HEK293 (cell line): ENCODE measurements at regions not wholly inside any gene's neighbourhood (a gene's known extent, or its start where the extent isn't known, plus 50 kb on each side); places are given as distances from the start of the nearest gene placed in this dataset.

Experiments used
- BCL11A ChIP-seq: fragments of 450-650 bp; formaldehyde crosslinking; IDR thresholded peaks from 2 replicates; pipeline ENCODE4 v1.5.1; 2016; ENCODE audit warnings: low read depth, missing biosample characterization, missing genetic modification characterization
- GLIS2 ChIP-seq: fragments of 450-650 bp; formaldehyde crosslinking; IDR thresholded peaks from 2 replicates; pipeline ENCODE4 v1.5.1; 2016; ENCODE audit warnings: missing biosample characterization, missing genetic modification characterization
- HOXA7 ChIP-seq: sonication (generic); formaldehyde crosslinking; IDR thresholded peaks from 2 replicates; pipeline ENCODE4 v1.8.1; 2022; ENCODE audit warnings: missing genetic modification reagents, borderline replicate concordance
- OVOL3 ChIP-seq: fragments of 450-650 bp; formaldehyde crosslinking; IDR thresholded peaks from 2 replicates; pipeline ENCODE4 v1.5.1; 2016; ENCODE audit warnings: missing biosample characterization, missing genetic modification characterization
- PRDM4 ChIP-seq: fragments of 450-650 bp; formaldehyde crosslinking; IDR thresholded peaks from 2 replicates; pipeline ENCODE4 v1.5.1; 2017; ENCODE audit warnings: missing biosample characterization, missing genetic modification characterization
- PRDM6 ChIP-seq: fragments of 450-650 bp; formaldehyde crosslinking; IDR thresholded peaks from 2 replicates; pipeline ENCODE4 v1.5.1; 2017; ENCODE audit warnings: missing biosample characterization, missing genetic modification characterization
- ZBTB1 ChIP-seq: fragments of 450-650 bp; formaldehyde crosslinking; IDR thresholded peaks from 2 replicates; pipeline ENCODE4 v1.5.1; 2016; ENCODE audit warnings: missing biosample characterization, missing genetic modification characterization
- ZBTB11 ChIP-seq: fragments of 450-650 bp; formaldehyde crosslinking; conservative IDR thresholded peaks from 2 replicates; pipeline ENCODE4 v1.5.1; 2016; ENCODE audit warnings: low read depth, missing biosample characterization, missing genetic modification characterization
- ZBTB26 ChIP-seq: fragments of 450-650 bp; formaldehyde crosslinking; optimal IDR thresholded peaks from 2 replicates; pipeline ENCODE3; 2016; ENCODE audit warnings: missing biosample characterization, mild to moderate bottlenecking, missing genetic modification characterization
- ZBTB44 ChIP-seq: fragments of 450-650 bp; IDR thresholded peaks from 2 replicates; pipeline ENCODE4 v1.5.1; 2018; ENCODE audit warnings: missing biosample characterization, mild to moderate bottlenecking, missing genetic modification characterization
- ZFP37 ChIP-seq: fragments of 450-650 bp; formaldehyde crosslinking; IDR thresholded peaks from 2 replicates; pipeline ENCODE4 v1.5.1; 2016; ENCODE audit warnings: missing biosample characterization, missing genetic modification characterization
- ZNF138 ChIP-seq: fragments of 450-650 bp; formaldehyde crosslinking; IDR thresholded peaks from 2 replicates; pipeline ENCODE4 v1.5.1; 2016; ENCODE audit warnings: missing biosample characterization, missing genetic modification characterization, borderline replicate concordance
- ZNF19 ChIP-seq: fragments of 450-650 bp; formaldehyde crosslinking; IDR thresholded peaks from 2 replicates; pipeline ENCODE4; 2016; ENCODE audit warnings: missing biosample characterization, missing genetic modification characterization, low read depth
- ZNF211 ChIP-seq: fragments of 450-650 bp; formaldehyde crosslinking; IDR thresholded peaks from 2 replicates; pipeline ENCODE4 v1.5.1; 2016; ENCODE audit warnings: low read depth, missing biosample characterization, missing genetic modification characterization
- ZNF223 ChIP-seq: fragments of 450-650 bp; formaldehyde crosslinking; IDR thresholded peaks from 2 replicates; pipeline ENCODE4 v1.5.1; 2016; ENCODE audit warnings: missing biosample characterization, missing genetic modification characterization
- ZNF423 ChIP-seq: fragments of 450-650 bp; formaldehyde crosslinking; IDR thresholded peaks from 2 replicates; pipeline ENCODE4 v1.5.1; 2016; ENCODE audit warnings: missing biosample characterization, missing genetic modification characterization
- ZNF488 ChIP-seq: fragments of 450-650 bp; formaldehyde crosslinking; IDR thresholded peaks from 2 replicates; pipeline ENCODE4 v1.5.1; 2016; ENCODE audit warnings: missing biosample characterization, missing genetic modification characterization
- ZNF513 ChIP-seq: fragments of 450-650 bp; IDR thresholded peaks from 2 replicates; pipeline ENCODE4 v1.5.1; 2018; ENCODE audit warnings: missing biosample characterization, missing genetic modification characterization
- ZNF561 ChIP-seq: fragments of 450-650 bp; IDR thresholded peaks from 2 replicates; pipeline ENCODE4 v1.5.1; 2018; ENCODE audit warnings: missing biosample characterization, missing genetic modification characterization, borderline replicate concordance
- ZNF585B ChIP-seq: fragments of 450-650 bp; formaldehyde crosslinking; IDR thresholded peaks from 2 replicates; pipeline ENCODE4 v1.5.1; 2016; ENCODE audit warnings: missing biosample characterization, missing genetic modification characterization
- ZNF639 ChIP-seq: fragments of 450-650 bp; formaldehyde crosslinking; IDR thresholded peaks from 2 replicates; pipeline ENCODE4 v1.5.1; 2016; ENCODE audit warnings: missing biosample characterization, missing genetic modification characterization
- ZNF664 ChIP-seq: fragments of 450-650 bp; formaldehyde crosslinking; IDR thresholded peaks from 2 replicates; pipeline ENCODE4 v1.5.1; 2016; ENCODE audit warnings: missing biosample characterization, missing genetic modification characterization
- ZNF76 ChIP-seq: fragments of 450-650 bp; formaldehyde crosslinking; IDR thresholded peaks from 2 replicates; pipeline ENCODE4; 2016; ENCODE audit warnings: low read depth, missing biosample characterization, missing genetic modification characterization, borderline replicate concordance
- ZNF837 ChIP-seq: fragments of 450-650 bp; formaldehyde crosslinking; IDR thresholded peaks from 2 replicates; pipeline ENCODE4 v1.5.1; 2016; ENCODE audit warnings: missing biosample characterization, missing genetic modification characterization
- ZNF843 ChIP-seq: fragments of 450-650 bp; formaldehyde crosslinking; IDR thresholded peaks from 2 replicates; pipeline ENCODE4 v1.5.1; 2016; ENCODE audit warnings: missing biosample characterization, missing genetic modification characterization

- TF ChIP-seq GLIS2 (tag by site-specific recombination) (no peak; the same call in 1 of the 2 replicates), ZNF585B (tag by site-specific recombination) (no peak), ZNF423 (tag by site-specific recombination) (no peak), ZNF138 (tag by site-specific recombination) (no peak), ZNF843 (tag by site-specific recombination) (no peak), ZNF513 (tag by site-specific recombination) (no peak), ZBTB1 (tag by site-specific recombination) (no peak), ZNF837 (tag by site-specific recombination) (no peak), ZNF639 (tag by site-specific recombination) (no peak), ZNF19 (tag by site-specific recombination) (no peak), ZNF223 (no peak), ZNF211 (no peak), ZNF561 (tag by site-specific recombination) (no peak), ZBTB11 (0 out of 2 replicates have a peak, but pooled peaks have one; percentile 25), ZFP37 (tag by site-specific recombination) (0 out of 2 replicates have a peak, but pooled peaks have one; percentile 69), PRDM6 (tag by site-specific recombination) (no peak), HOXA7 (CRISPR knock-in tag) (peak; percentile 92), ZBTB44 (no peak), OVOL3 (tag by site-specific recombination) (no peak), ZBTB26 (peak; percentile 66), ZNF488 (no peak), ZNF664 (tag by site-specific recombination) (no peak), PRDM4 (tag by site-specific recombination) (no peak), ZNF76 (tag by site-specific recombination) (no peak), BCL11A (tag by site-specific recombination) (no peak)
These were observed 105.0 kb upstream of the PRB2 start (continued) for GRCh38 chr12:11500188-11500860.
